GM19468 (cell line): ENCODE measurements at regions not wholly inside any gene's neighbourhood (a gene's known extent, or its start where the extent isn't known, plus 50 kb on each side); places are given as distances from the start of the nearest gene placed in this dataset.

ENCODE experiments used
- ATAC-seq: cut with Tn5 transposase; IDR thresholded peaks from one replicate; pipeline ENCODE4 v1.9.1; 2021; ENCODE audit warnings: mild to moderate bottlenecking, moderate library complexity, moderate number of reproducible peaks; ENCODE audit not compliant: unreplicated experiment; ENCODE audit errors: extremely low read depth

GRCh38 chr3:5517921-5518320 is 330.4 kb downstream of the EDEM1 start:
- no peak for ATAC-seq

GRCh38 chr3:5520237-5520636 is 332.7 kb downstream of the EDEM1 start:
- ATAC-seq: no peak

- ATAC-seq: no peak
Observed at GRCh38 chr3:5523125-5523524, 335.6 kb downstream of the EDEM1 start.

GRCh38 chr3:5531039-5531438 is 343.5 kb downstream of the EDEM1 start:
- no peak for ATAC-seq

- no peak for ATAC-seq
Observed at GRCh38 chr3:5531741-5532290, 344.3 kb downstream of the EDEM1 start.

- ATAC-seq: no peak
Observed at GRCh38 chr3:5540532-5540931, 353.0 kb downstream of the EDEM1 start.

- ATAC-seq: no peak
Observed at GRCh38 chr3:5542472-5542871, 355.0 kb downstream of the EDEM1 start.

- no peak for ATAC-seq
Observed at GRCh38 chr3:5543047-5543446, 355.5 kb downstream of the EDEM1 start.

- no peak for ATAC-seq
Observed at GRCh38 chr3:5545719-5546118, 358.2 kb downstream of the EDEM1 start.

- no peak for ATAC-seq
Observed at GRCh38 chr3:5553203-5553602, 365.7 kb downstream of the EDEM1 start.

GRCh38 chr3:5554245-5554747 is 366.8 kb downstream of the EDEM1 start:
- no peak for ATAC-seq

GRCh38 chr3:5560199-5560598 is 372.7 kb downstream of the EDEM1 start:
- ATAC-seq: no peak

- no peak for ATAC-seq
Observed at GRCh38 chr3:5563537-5564277, 376.2 kb downstream of the EDEM1 start.

GRCh38 chr3:5564278-5564666 is 376.8 kb downstream of the EDEM1 start:
- no peak for ATAC-seq

GRCh38 chr3:5565026-5565425 is 377.5 kb downstream of the EDEM1 start:
- no peak for ATAC-seq

GRCh38 chr3:5567113-5567512 is 379.6 kb downstream of the EDEM1 start:
- ATAC-seq: no peak

- no peak for ATAC-seq
Observed at GRCh38 chr3:5568451-5568850, 380.9 kb downstream of the EDEM1 start.

- ATAC-seq: no peak
Observed at GRCh38 chr3:5569152-5569551, 381.6 kb downstream of the EDEM1 start.

GRCh38 chr3:5572168-5572567 is 384.7 kb downstream of the EDEM1 start:
- ATAC-seq: no peak

GRCh38 chr3:5576277-5577011 is 388.9 kb downstream of the EDEM1 start:
- ATAC-seq: no peak

GRCh38 chr3:5579139-5579602 is 391.7 kb downstream of the EDEM1 start:
- ATAC-seq: no peak
